Upper lobe of left lung (tissue), 6 donors: ENCODE measurements at regions not wholly inside any gene's neighbourhood (a gene's known extent, or its start where the extent isn't known, plus 50 kb on each side); places are given as distances from the start of the nearest gene placed in this dataset.

Source experiments
- ATAC-seq, 2 donors: fragments of 200-7000 bp; cut with Tn5 transposase; one replicate each; pipeline ENCODE4 v1.9.1; 2022; ENCODE audit warnings: mild to moderate bottlenecking in 2 of 2, moderate library complexity in 2 of 2; ENCODE audit not compliant: low FRiP score in 2 of 2
- DNase-seq, 2 donors: peaks; one replicate each; pipeline ENCODE4 v3.0.0-alpha.2; 2019 to 2020
- H3K27ac ChIP-seq, 4 donors: fragments of 200-600 bp; sonication (generic); one replicate each; pipeline ENCODE4 v1.5.1; 2016 to 2019
- H3K27me3 ChIP-seq, 4 donors: fragments of 200-600 bp; sonication (generic); one replicate each; pipeline ENCODE4 v1.5.1; 2017 to 2019
- H3K36me3 ChIP-seq, 4 donors: fragments of 200-600 bp; sonication (generic); one replicate each; pipeline ENCODE4 v1.5.1; 2016 to 2019
- H3K4me1 ChIP-seq, 4 donors: fragments of 200-600 bp; sonication (generic); one replicate each; pipeline ENCODE4 v1.5.1; 2018 to 2019
- H3K4me3 ChIP-seq, 4 donors: fragments of 200-600 bp; sonication (generic); one replicate each; pipeline ENCODE4 v1.5.1; 2017 to 2019; ENCODE audit warnings: mild to moderate bottlenecking in 2 of 4, moderate library complexity in 1 of 4
- H3K9me3 ChIP-seq, 4 donors: fragments of 200-600 bp; sonication (generic); one replicate each; pipeline ENCODE4 v1.5.1; 2018 to 2019
- EP300 ChIP-seq, 4 donors: sonication (generic); formaldehyde crosslinking; IDR thresholded peaks; one replicate each; pipeline ENCODE4 v1.5.1; 2017; ENCODE audit warnings: antibody characterized with exemption in 4 of 4, control low read depth in 2 of 4
- POLR2A ChIP-seq, 4 donors: fragments of 450-650 bp; IDR thresholded peaks; one replicate each; pipeline ENCODE4 v1.5.1; 2016 to 2017; ENCODE audit warnings: antibody characterized with exemption in 4 of 4, mild to moderate bottlenecking in 2 of 4
- POLR2AphosphoS5 ChIP-seq, 2 donors: sonication (generic); formaldehyde crosslinking; IDR thresholded peaks; one replicate each; pipeline ENCODE4 v1.5.1; 2017; ENCODE audit warnings: antibody characterized with exemption in 2 of 2
- WGBS, 2 donors: methylation state at CpG; one replicate each; pipeline ENCODE4 v1.1.5; 2017 to 2018; 5-methylcytosine and 5-hydroxymethylcytosine counted together
- TF ChIP-seq, protein P1 (sequence below), 6 experiments: fragments of 450-650 bp in 4 of 6; fragments of 200-600 bp in 2 of 6; sonication (generic) in 2 of 6; IDR thresholded peaks; one replicate each; pipeline ENCODE4 v1.5.1; 2016 to 2019; ENCODE audit warnings: antibody characterized with exemption in 6 of 6
- donor health status: DM: no; HTN: no; CAD: no; lungs with moderate emphysema.
- donor health status: DM: no; HTN: yes; CAD: no; lungs with severe emphysema.

GRCh38 chr6:114659513-114659912 lies 316.7 kb upstream of the HS3ST5 start:
- Histone ChIP-seq H3K9me3 (peaks cover 0 to 16% (median 0%) of the 10 kb centered on the region in 4 donors), H3K36me3 (no peaks in the 10 kb centered on the region), H3K4me1 (no peaks in the 10 kb centered on the region), H3K27ac (no peak overlapping the region), H3K4me3 (no peak overlapping the region), H3K27me3 (no peaks in the 10 kb centered on the region)
- TF ChIP-seq POLR2A (IDR thresholded peaks at IDR 0.05) = no peak
- TF ChIP-seq, protein P1, sequence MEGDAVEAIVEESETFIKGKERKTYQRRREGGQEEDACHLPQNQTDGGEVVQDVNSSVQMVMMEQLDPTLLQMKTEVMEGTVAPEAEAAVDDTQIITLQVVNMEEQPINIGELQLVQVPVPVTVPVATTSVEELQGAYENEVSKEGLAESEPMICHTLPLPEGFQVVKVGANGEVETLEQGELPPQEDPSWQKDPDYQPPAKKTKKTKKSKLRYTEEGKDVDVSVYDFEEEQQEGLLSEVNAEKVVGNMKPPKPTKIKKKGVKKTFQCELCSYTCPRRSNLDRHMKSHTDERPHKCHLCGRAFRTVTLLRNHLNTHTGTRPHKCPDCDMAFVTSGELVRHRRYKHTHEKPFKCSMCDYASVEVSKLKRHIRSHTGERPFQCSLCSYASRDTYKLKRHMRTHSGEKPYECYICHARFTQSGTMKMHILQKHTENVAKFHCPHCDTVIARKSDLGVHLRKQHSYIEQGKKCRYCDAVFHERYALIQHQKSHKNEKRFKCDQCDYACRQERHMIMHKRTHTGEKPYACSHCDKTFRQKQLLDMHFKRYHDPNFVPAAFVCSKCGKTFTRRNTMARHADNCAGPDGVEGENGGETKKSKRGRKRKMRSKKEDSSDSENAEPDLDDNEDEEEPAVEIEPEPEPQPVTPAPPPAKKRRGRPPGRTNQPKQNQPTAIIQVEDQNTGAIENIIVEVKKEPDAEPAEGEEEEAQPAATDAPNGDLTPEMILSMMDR (IDR thresholded peaks at IDR 0.05) = no peak
- TF ChIP-seq EP300 (IDR thresholded peaks at IDR 0.05) = no peak
- TF ChIP-seq POLR2AphosphoS5 (IDR thresholded peaks at IDR 0.05) = no peak
- 87 to 94% methylated on average over 2 of the region's 2 CpGs for WGBS, 2 donors
- ATAC-seq = no peak
- DNase-seq = no peak

DNA sequence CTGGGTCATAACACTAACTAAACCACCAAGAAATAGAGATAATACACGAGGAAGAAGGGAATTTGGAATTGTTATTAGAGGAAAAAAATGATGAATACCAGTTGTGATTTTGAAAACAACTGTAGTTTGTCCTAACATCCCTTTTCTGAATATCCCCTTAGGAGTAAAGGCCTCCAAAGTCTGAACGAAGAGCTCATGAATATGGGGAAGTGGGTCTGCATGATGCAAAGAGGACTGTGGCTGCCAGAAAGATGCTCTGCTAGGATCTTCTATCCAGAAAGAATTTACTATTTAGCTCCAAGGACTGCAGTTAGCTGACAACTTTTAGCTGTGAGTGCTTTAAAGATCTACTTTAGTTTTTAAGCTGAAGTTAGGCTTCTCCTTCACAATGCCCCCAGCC lies 308.8 kb upstream of the HS3ST5 start:
- H3K27ac ChIP-seq = no peak overlapping the region
- H3K27me3 ChIP-seq = no peaks in the 10 kb centered on the region
- H3K4me3 ChIP-seq = no peak overlapping the region
- H3K9me3 ChIP-seq = no peaks in the 10 kb centered on the region
- DNase-seq (no peak), ATAC-seq (no peak)
- no peaks in the 10 kb centered on the region for H3K4me1 ChIP-seq
- WGBS, 2 donors = 27 to 28% methylated on average over 2 of the region's 2 CpGs
- H3K36me3 ChIP-seq = no peaks in the 10 kb centered on the region
- TF ChIP-seq, protein P1 (IDR thresholded peaks at IDR 0.05) = no peak
- TF ChIP-seq POLR2AphosphoS5 (IDR thresholded peaks at IDR 0.05) (no peak), EP300 (IDR thresholded peaks at IDR 0.05) (no peak), POLR2A (IDR thresholded peaks at IDR 0.05) (no peak)

- DNase-seq (no peak), ATAC-seq (no peak)
- no peaks in the 10 kb centered on the region for H3K9me3 ChIP-seq
- H3K4me3 ChIP-seq = no peak overlapping the region
- 73 to 85% methylated on average over 2 of the region's 2 CpGs for WGBS, 2 donors
- H3K27ac ChIP-seq = no peak overlapping the region
- no peaks in the 10 kb centered on the region for H3K36me3 ChIP-seq
- no peaks in the 10 kb centered on the region for H3K27me3 ChIP-seq
- H3K4me1 ChIP-seq = no peaks in the 10 kb centered on the region
- TF ChIP-seq, protein P1 (IDR thresholded peaks at IDR 0.05) = no peak
- TF ChIP-seq EP300 (IDR thresholded peaks at IDR 0.05) (no peak), POLR2A (IDR thresholded peaks at IDR 0.05) (no peak), POLR2AphosphoS5 (IDR thresholded peaks at IDR 0.05) (no peak)
These were observed 308.1 kb upstream of the HS3ST5 start for GRCh38 chr6:114650891-114651290.

DNA sequence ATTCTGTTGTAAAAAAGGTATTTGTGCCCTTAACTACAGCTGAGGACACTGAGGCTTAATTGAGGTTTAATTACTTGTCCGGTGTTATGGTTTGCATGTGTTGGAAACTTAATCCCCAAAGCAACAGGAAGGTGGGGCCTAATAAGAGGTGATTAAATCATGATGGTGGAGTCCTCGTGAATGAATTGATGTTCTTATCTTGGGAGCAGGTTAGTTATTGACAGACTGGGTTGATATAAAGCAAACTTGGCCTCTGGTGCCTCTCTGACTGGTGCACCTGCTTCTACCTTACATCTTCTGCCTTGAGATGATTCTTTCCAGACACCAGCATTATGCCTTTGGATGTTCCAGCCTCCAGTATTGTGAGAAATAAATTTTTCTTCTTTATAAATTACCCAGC lies 306.5 kb upstream of the HS3ST5 start:
- WGBS, 2 donors = 58 to 77% methylated on average over 2 of the region's 2 CpGs
- no peak for ATAC-seq

GRCh38 chr6:114648847-114649246 lies 306.0 kb upstream of the HS3ST5 start:
- DNase-seq = no peak
- H3K9me3 ChIP-seq = no peaks in the 10 kb centered on the region
- H3K36me3 ChIP-seq = no peaks in the 10 kb centered on the region
- H3K27me3 ChIP-seq = no peaks in the 10 kb centered on the region
- no peak for TF ChIP-seq POLR2AphosphoS5 (IDR thresholded peaks at IDR 0.05)
- no peak for TF ChIP-seq EP300 (IDR thresholded peaks at IDR 0.05)
- no peak for TF ChIP-seq POLR2A (IDR thresholded peaks at IDR 0.05)
- no peak overlapping the region for H3K4me3 ChIP-seq
- no peak overlapping the region for H3K27ac ChIP-seq
- ATAC-seq = no peak
- 63 to 74% methylated on average over 2 of the region's 2 CpGs for WGBS, 2 donors
- no peaks in the 10 kb centered on the region for H3K4me1 ChIP-seq

More for the DNA sequence above, 306.5 kb upstream of the HS3ST5 start:
- Histone ChIP-seq H3K27me3 (no peaks in the 10 kb centered on the region), H3K36me3 (no peaks in the 10 kb centered on the region), H3K4me3 (no peak overlapping the region), H3K9me3 (no peaks in the 10 kb centered on the region), H3K4me1 (no peaks in the 10 kb centered on the region), H3K27ac (no peak overlapping the region)
- TF ChIP-seq POLR2A (IDR thresholded peaks at IDR 0.05) (no peak), POLR2AphosphoS5 (IDR thresholded peaks at IDR 0.05) (no peak), EP300 (IDR thresholded peaks at IDR 0.05) (no peak)
- TF ChIP-seq, protein P1 (IDR thresholded peaks at IDR 0.05) = no peak
- no peak for DNase-seq
